Gastrocnemius medialis (tissue), 4 donors: ENCODE measurements at regions not wholly inside any gene's neighbourhood (a gene's known extent, or its start where the extent isn't known, plus 50 kb on each side); places are given as distances from the start of the nearest gene placed in this dataset.

Experiments
- ATAC-seq, 2 donors: fragments of 150-250 bp; one replicate each; pipeline ENCODE4 v1.9.1; 2016
- DNase-seq, 2 donors: peaks; one replicate each; pipeline ENCODE4 v3.0.0-alpha.2; 2019
- H3K27ac ChIP-seq, 4 donors: fragments of 200-600 bp; sonication (generic); 1 replicate in 1 of 4; 2 replicates in 3 of 4; pipeline ENCODE4 v1.5.1; 2016 to 2018; ENCODE audit warnings: mild to moderate bottlenecking in 2 of 4, moderate library complexity in 1 of 4
- H3K27me3 ChIP-seq, 3 donors: fragments of 200-600 bp; sonication (generic) in 2 of 3; 1 replicate in 1 of 3; 2 replicates in 2 of 3; pipeline versions ENCODE4 v1.5.1 to v1.6.0; 2016 to 2019; ENCODE audit warnings: mild to moderate bottlenecking in 1 of 3, moderate library complexity in 1 of 3
- H3K36me3 ChIP-seq, 2 donors: fragments of 200-600 bp; sonication (generic) in 1 of 2; one replicate each; pipeline ENCODE4 v1.5.1; 2017 to 2018
- H3K4me1 ChIP-seq, 2 donors: fragments of 200-600 bp; sonication (generic) in 1 of 2; one replicate each; pipeline ENCODE4 v1.5.1; 2016 to 2017; ENCODE audit warnings: mild to moderate bottlenecking in 2 of 2
- H3K4me3 ChIP-seq, 4 donors: fragments of 200-600 bp; sonication (generic) in 3 of 4; 1 replicate in 1 of 4; 2 replicates in 3 of 4; pipeline ENCODE4 v1.5.1; 2016 to 2019; ENCODE audit warnings: mild to moderate bottlenecking in 2 of 4
- H3K9me3 ChIP-seq, 3 donors: fragments of 200-600 bp; sonication (generic) in 2 of 3; 1 replicate in 1 of 3; 2 replicates in 2 of 3; pipeline ENCODE4 v1.5.1; 2016 to 2019
- POLR2A ChIP-seq, 2 donors: fragments of 450-650 bp; IDR thresholded peaks; one replicate each; pipeline ENCODE4 v1.6.1; 2017; ENCODE audit warnings: antibody characterized with exemption in 2 of 2, mild to moderate bottlenecking in 2 of 2, moderate library complexity in 2 of 2
- in situ Hi-C, 4 donors: fragments of 200-750 bp; cut with MboI; loops; one replicate each; pipeline versions ENCODE4 v1.15.0 to v1.8.0; 2017; ENCODE audit warnings: low sequenced_read_pairs in 4 of 4
- intact Hi-C: fragments of 100-400 bp; cut with DNase I; formaldehyde crosslinking; loops from one replicate; pipeline ENCODE4 v1.15.1; 2023; ENCODE audit warnings: low total_unique reads
- TF ChIP-seq, protein P1 (sequence below), 5 experiments: fragments of 450-650 bp in 3 of 5; fragments of 200-600 bp in 2 of 5; sonication (generic) in 2 of 5; IDR thresholded peaks in 4 of 5; conservative IDR thresholded peaks in 1 of 5; 1 replicate in 4 of 5; 2 replicates in 1 of 5; pipeline ENCODE4 v1.5.1; 2016 to 2019; ENCODE audit warnings: antibody characterized with exemption in 5 of 5, mild to moderate bottlenecking in 3 of 5, moderate library complexity in 3 of 5

DNA sequence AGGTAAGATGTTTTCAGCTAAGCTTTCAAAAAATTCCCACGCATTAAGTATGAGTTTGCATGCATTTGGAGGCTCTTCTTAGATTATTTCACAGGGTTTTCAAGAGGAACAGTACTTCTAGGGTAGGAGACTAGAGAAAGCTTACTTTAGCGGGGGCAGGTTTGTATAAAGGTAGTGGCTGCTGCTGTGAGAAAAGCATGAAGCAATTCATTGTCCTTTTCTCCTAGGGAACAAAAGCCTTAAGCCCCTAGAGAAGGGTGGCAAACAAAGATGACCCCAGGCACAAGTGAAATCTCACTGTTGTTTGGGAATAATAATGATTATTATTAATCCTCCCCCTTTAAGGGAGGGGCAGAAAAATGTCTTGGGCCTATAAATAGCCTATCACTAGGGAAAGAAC lies 310.7 kb downstream of the DIPK2A start:
- H3K27ac ChIP-seq = no peak overlapping the region
- DNase-seq (no peak), ATAC-seq (no peak)
- in situ Hi-C loops (no loop called here), intact Hi-C loops (no loop called here)
- TF ChIP-seq, protein P1, sequence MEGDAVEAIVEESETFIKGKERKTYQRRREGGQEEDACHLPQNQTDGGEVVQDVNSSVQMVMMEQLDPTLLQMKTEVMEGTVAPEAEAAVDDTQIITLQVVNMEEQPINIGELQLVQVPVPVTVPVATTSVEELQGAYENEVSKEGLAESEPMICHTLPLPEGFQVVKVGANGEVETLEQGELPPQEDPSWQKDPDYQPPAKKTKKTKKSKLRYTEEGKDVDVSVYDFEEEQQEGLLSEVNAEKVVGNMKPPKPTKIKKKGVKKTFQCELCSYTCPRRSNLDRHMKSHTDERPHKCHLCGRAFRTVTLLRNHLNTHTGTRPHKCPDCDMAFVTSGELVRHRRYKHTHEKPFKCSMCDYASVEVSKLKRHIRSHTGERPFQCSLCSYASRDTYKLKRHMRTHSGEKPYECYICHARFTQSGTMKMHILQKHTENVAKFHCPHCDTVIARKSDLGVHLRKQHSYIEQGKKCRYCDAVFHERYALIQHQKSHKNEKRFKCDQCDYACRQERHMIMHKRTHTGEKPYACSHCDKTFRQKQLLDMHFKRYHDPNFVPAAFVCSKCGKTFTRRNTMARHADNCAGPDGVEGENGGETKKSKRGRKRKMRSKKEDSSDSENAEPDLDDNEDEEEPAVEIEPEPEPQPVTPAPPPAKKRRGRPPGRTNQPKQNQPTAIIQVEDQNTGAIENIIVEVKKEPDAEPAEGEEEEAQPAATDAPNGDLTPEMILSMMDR (IDR thresholded peaks at IDR 0.05 in 4 of 5, conservative IDR thresholded peaks at IDR 0.05 in 1 of 5) = no peak
- no peak for TF ChIP-seq POLR2A (IDR thresholded peaks at IDR 0.05)
- H3K4me3 ChIP-seq = no peak overlapping the region
- no peaks in the 10 kb centered on the region for H3K36me3 ChIP-seq
- H3K9me3 ChIP-seq = no peaks in the 10 kb centered on the region
- H3K4me1 ChIP-seq = no peaks in the 10 kb centered on the region
- H3K27me3 ChIP-seq = no peaks in the 10 kb centered on the region

DNA sequence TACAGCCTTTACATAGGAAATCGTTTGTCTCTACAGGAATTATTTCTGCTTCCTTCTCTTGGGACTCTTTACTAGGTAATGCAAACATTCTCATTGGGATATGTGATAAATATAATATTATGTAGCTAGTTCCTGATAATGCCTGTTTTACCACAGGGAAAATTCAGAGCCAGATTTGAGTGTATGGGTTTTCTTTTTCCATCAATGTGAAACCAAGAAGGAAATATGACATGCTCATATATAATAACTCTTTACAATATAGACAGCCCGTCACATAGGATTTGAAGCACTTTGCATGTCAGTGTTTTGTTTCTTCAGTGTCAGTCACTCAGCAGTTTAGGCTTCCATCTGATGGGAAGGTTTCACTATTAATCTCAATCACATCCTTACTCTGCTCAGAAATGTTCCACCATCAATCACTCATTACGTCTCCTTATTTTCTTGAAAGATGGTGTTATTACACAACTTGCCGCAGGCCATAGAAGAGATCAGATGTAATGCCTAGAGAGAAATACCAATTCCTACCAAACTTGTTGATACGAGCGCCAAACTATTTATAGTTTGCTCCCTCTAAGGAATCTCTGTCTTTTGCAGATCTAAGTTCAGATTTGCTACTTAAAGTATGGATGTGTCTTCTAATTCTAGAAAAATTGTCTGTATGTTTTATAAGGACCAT lies 314.8 kb downstream of the DIPK2A start:
- H3K27me3 ChIP-seq = no peaks in the 10 kb centered on the region
- no peak overlapping the region for H3K4me3 ChIP-seq
- intact Hi-C loops = no loop called here
- in situ Hi-C loops = no loop called here
- no peaks in the 10 kb centered on the region for H3K36me3 ChIP-seq
- no peak overlapping the region for H3K27ac ChIP-seq
- DNase-seq = no peak
- no peaks in the 10 kb centered on the region for H3K4me1 ChIP-seq
- H3K9me3 ChIP-seq = no peaks in the 10 kb centered on the region
- ATAC-seq = no peak
- TF ChIP-seq POLR2A (IDR thresholded peaks at IDR 0.05) = no peak
- TF ChIP-seq, protein P1 (IDR thresholded peaks at IDR 0.05 in 4 of 5, conservative IDR thresholded peaks at IDR 0.05 in 1 of 5) = no peak

DNA sequence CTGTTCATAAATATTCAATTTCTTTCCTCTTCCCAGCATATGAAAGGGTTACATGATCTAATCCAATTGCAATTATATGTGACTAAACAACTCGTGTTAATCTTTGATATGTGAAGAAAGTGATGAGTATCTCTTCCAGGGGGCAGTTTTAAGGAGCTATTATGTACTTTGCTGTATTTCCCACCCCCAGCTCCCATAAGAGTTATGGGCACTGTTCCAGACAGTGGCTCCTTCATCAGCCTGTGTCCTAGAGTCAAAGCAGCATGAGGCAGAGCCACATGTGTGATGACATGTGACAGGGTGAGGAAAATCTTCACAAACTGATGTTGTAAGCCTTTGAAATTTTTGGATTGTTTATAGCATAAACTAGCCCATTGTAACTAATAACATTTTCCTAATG lies 315.4 kb downstream of the DIPK2A start:
- no peaks in the 10 kb centered on the region for H3K4me1 ChIP-seq
- H3K4me3 ChIP-seq = no peak overlapping the region
- intact Hi-C loops = no loop called here
- H3K9me3 ChIP-seq = peaks cover 0 to 4% (median 0%) of the 10 kb centered on the region in 3 donors
- no peaks in the 10 kb centered on the region for H3K36me3 ChIP-seq
- ATAC-seq = no peak
- no peak for DNase-seq
- in situ Hi-C loops = no loop called here
- H3K27ac ChIP-seq = no peak overlapping the region
- no peak for TF ChIP-seq POLR2A (IDR thresholded peaks at IDR 0.05)
- TF ChIP-seq, protein P1 (IDR thresholded peaks at IDR 0.05 in 4 of 5, conservative IDR thresholded peaks at IDR 0.05 in 1 of 5) = no peak
- no peaks in the 10 kb centered on the region for H3K27me3 ChIP-seq

DNA sequence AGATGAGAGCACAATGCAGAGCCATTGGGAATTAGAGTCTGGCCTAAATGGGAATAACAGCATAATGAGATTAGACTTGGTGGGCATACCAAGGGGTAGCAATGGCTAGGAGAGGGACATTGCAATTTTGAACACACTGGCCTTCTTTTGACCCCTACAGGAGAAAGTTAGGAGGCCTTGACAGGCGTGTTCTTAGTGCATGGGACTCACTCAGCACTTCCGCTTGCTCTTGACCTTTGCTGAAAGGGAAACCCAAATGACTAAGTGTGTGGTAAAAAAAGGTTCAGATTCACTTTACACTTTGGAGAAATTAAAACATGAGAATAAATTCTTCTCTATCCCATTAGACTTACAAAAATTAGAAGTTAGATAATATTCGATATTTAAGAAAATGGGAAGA lies 317.4 kb downstream of the DIPK2A start:
- Histone ChIP-seq H3K4me3 (no peak overlapping the region), H3K27me3 (no peaks in the 10 kb centered on the region), H3K4me1 (no peaks in the 10 kb centered on the region), H3K9me3 (peaks cover 0 to 4% (median 0%) of the 10 kb centered on the region in 3 donors), H3K36me3 (no peaks in the 10 kb centered on the region), H3K27ac (no peak overlapping the region)
- DNase-seq (no peak), ATAC-seq (no peak)
- in situ Hi-C loops = no loop called here
- intact Hi-C loops = no loop called here
- TF ChIP-seq, protein P1 (IDR thresholded peaks at IDR 0.05 in 4 of 5, conservative IDR thresholded peaks at IDR 0.05 in 1 of 5) = no peak
- no peak for TF ChIP-seq POLR2A (IDR thresholded peaks at IDR 0.05)
